HG03097 (cell line): ENCODE measurements at regions not wholly inside any gene's neighbourhood (a gene's known extent, or its start where the extent isn't known, plus 50 kb on each side); places are given as distances from the start of the nearest gene placed in this dataset.

ENCODE experiments used
- ATAC-seq: cut with Tn5 transposase; IDR thresholded peaks from one replicate; pipeline ENCODE4 v1.9.1; 2021; ENCODE audit not compliant: unreplicated experiment, low FRiP score

- no peak for ATAC-seq
Measured at GRCh38 chr10:130992802-130993523, 318.6 kb downstream of the TCERG1L start.

- ATAC-seq = no peak
Measured at GRCh38 chr10:130993612-130994011, 317.9 kb downstream of the TCERG1L start.

GRCh38 chr10:130994191-130994590 lies 317.3 kb downstream of the TCERG1L start:
- ATAC-seq = no peak

- ATAC-seq = no peak
Measured at GRCh38 chr10:130994845-130995244, 316.7 kb downstream of the TCERG1L start.

- no peak for ATAC-seq
Measured at GRCh38 chr10:130997267-130998045, 314.1 kb downstream of the TCERG1L start.

GRCh38 chr10:130998046-130998435 lies 313.5 kb downstream of the TCERG1L start:
- ATAC-seq = no peak

GRCh38 chr10:130998642-130999041 lies 312.9 kb downstream of the TCERG1L start:
- no peak for ATAC-seq

- no peak for ATAC-seq
Measured at GRCh38 chr10:130999376-131000202, 311.9 kb downstream of the TCERG1L start.

GRCh38 chr10:131000244-131000643 lies 311.3 kb downstream of the TCERG1L start:
- no peak for ATAC-seq

- no peak for ATAC-seq
Measured at GRCh38 chr10:131000743-131001142, 310.8 kb downstream of the TCERG1L start.

GRCh38 chr10:131001438-131001837 lies 310.1 kb downstream of the TCERG1L start:
- ATAC-seq = no peak

GRCh38 chr10:131002031-131002861 lies 309.3 kb downstream of the TCERG1L start:
- ATAC-seq = no peak

GRCh38 chr10:131003455-131003854 lies 308.1 kb downstream of the TCERG1L start:
- ATAC-seq = no peak

GRCh38 chr10:131004276-131004675 lies 307.2 kb downstream of the TCERG1L start:
- no peak for ATAC-seq

GRCh38 chr10:131006458-131007256 lies 304.9 kb downstream of the TCERG1L start:
- no peak for ATAC-seq

GRCh38 chr10:131009791-131010190 lies 301.7 kb downstream of the TCERG1L start:
- no peak for ATAC-seq

GRCh38 chr10:131010965-131011575 lies 300.5 kb downstream of the TCERG1L start:
- ATAC-seq = no peak

- no peak for ATAC-seq
Measured at GRCh38 chr10:131011936-131012640, 299.4 kb downstream of the TCERG1L start.

- no peak for ATAC-seq
Measured at GRCh38 chr10:131012641-131012985, 298.9 kb downstream of the TCERG1L start.
